ENCODE measurements at regions not wholly inside any gene's neighbourhood (a gene's known extent, or its start where the extent isn't known, plus 50 kb on each side); places are given as distances from the start of the nearest gene placed in this dataset.
"Not testable (repeated sequence)": the region's sequence is repeated elsewhere in the genome, so short reads cannot be mapped to it uniquely, and the experiment has no call there.

DNA sequence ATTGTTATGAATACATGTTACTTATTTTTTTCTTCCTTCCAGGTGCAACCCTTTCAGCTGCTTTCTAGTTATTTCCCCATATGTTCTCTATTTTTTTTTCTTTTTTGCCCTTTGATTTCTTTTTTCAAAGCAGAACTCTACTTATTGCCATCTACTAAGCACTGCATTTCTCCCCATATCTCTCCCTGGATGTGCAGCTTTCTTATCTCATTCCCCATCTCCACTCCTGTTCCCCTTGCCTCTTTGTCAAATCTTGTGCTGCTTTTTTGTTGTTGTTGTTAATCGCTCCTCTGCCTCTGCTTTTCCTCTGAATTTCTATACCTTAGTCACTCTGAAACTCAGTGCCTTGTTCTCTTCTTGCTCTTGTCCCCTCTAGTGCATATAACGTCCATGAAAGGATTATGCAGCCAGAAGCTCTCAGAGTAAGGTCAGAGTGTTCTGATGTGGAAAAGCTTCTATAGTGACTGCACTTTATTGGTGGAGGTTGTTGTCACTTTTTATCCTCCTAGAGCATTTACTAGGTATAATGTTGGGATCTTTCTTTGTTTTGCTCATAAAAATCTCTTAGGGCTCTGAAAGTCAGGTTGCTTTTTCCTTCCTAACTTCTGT lies 51.1 kb upstream of the JADE1 start:
- DNase-seq (ENCODE audit: low spot score in 2 of 2), result no peak
- no peak overlapping the region for H3K27ac ChIP-seq
- WGBS, result 66% methylated on average over 2 of the region's 2 CpGs
- no peaks in the 10 kb centered on the region for H3K9me3 ChIP-seq
- TF ChIP-seq EP300 (IDR thresholded peaks at IDR 0.05) (no peak), POLR2A (IDR thresholded peaks at IDR 0.05) (no peak), POLR2AphosphoS5 (IDR thresholded peaks at IDR 0.05) (no peak)
- TF ChIP-seq, protein P1, sequence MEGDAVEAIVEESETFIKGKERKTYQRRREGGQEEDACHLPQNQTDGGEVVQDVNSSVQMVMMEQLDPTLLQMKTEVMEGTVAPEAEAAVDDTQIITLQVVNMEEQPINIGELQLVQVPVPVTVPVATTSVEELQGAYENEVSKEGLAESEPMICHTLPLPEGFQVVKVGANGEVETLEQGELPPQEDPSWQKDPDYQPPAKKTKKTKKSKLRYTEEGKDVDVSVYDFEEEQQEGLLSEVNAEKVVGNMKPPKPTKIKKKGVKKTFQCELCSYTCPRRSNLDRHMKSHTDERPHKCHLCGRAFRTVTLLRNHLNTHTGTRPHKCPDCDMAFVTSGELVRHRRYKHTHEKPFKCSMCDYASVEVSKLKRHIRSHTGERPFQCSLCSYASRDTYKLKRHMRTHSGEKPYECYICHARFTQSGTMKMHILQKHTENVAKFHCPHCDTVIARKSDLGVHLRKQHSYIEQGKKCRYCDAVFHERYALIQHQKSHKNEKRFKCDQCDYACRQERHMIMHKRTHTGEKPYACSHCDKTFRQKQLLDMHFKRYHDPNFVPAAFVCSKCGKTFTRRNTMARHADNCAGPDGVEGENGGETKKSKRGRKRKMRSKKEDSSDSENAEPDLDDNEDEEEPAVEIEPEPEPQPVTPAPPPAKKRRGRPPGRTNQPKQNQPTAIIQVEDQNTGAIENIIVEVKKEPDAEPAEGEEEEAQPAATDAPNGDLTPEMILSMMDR (IDR thresholded peaks at IDR 0.05), result no peak
- H3K27me3 ChIP-seq, result no peaks in the 10 kb centered on the region
- no peaks in the 10 kb centered on the region for H3K36me3 ChIP-seq
- H3K4me1 ChIP-seq, result no peaks in the 10 kb centered on the region
- no peak overlapping the region for H3K4me3 ChIP-seq

DNA sequence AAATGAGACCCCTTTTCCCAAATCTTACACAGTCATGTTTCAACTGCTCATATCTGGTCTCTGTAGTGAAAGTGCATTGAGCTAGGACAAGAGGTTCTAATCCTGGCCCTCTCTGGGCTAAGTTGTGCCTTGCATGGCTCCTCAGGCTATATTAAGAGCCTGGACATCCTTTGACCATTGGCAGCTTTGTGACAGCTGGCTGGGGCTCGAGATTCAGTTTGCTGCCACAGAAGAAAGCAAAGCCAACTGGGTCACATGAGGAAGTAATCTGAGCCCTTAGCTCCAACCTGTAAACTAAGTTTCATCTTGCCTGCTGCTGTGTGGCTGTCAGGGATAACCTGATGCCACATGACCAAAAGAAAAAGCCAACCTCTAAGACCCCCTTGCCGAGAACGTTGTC lies 51.8 kb upstream of the JADE1 start:
- Histone ChIP-seq H3K9me3 (no peaks in the 10 kb centered on the region), H3K27ac (no peak overlapping the region), H3K4me1 (no peaks in the 10 kb centered on the region), H3K27me3 (no peaks in the 10 kb centered on the region), H3K36me3 (no peaks in the 10 kb centered on the region), H3K4me3 (no peak overlapping the region)
- DNase-seq (ENCODE audit: low spot score in 2 of 2), result no peak
- WGBS, result 28% methylated on average over 3 of the region's 3 CpGs
- TF ChIP-seq POLR2A (IDR thresholded peaks at IDR 0.05) (no peak), EP300 (IDR thresholded peaks at IDR 0.05) (no peak), POLR2AphosphoS5 (IDR thresholded peaks at IDR 0.05) (no peak)
- TF ChIP-seq, protein P1 (IDR thresholded peaks at IDR 0.05), result no peak

DNA sequence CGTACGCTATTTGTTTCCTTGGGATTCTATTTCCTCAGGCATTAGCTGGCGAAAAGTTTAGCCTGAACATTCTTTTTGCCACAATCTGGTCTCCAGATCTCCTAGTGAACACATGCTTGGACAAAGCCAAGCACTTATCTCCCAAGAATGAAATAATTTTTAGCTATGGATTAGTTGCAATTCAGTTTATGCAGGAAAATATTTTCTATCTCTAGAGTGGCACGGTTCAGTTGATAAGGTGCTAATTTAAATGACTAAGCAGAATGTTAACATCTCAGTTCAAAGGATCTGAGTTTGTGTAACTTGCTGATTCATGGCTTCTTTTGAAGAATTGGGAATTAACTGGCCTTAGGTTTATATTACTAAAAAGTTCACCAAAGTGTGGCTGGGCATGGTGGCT lies 58.1 kb upstream of the JADE1 start:
- no peak for DNase-seq (ENCODE audit: low spot score in 2 of 2)

GRCh38 chr4:128741748-128742147 lies 67.8 kb upstream of the JADE1 start:
- not testable (repeated sequence) for DNase-seq (ENCODE audit: low spot score in 2 of 2); H3K36me3 ChIP-seq; H3K9me3 ChIP-seq; H3K27me3 ChIP-seq; H3K4me1 ChIP-seq; H3K27ac ChIP-seq; H3K4me3 ChIP-seq
- WGBS, result 99% methylated on average over 7 of the region's 7 CpGs

More for the DNA sequence above, 58.1 kb upstream of the JADE1 start:
- Histone ChIP-seq H3K9me3 (no peaks in the 10 kb centered on the region), H3K27ac (no peak overlapping the region), H3K4me1 (no peaks in the 10 kb centered on the region), H3K27me3 (no peaks in the 10 kb centered on the region), H3K36me3 (no peaks in the 10 kb centered on the region), H3K4me3 (no peak overlapping the region)
- TF ChIP-seq EP300 (IDR thresholded peaks at IDR 0.05), result no peak
- no peak for TF ChIP-seq POLR2A (IDR thresholded peaks at IDR 0.05)
- TF ChIP-seq, protein P1 (IDR thresholded peaks at IDR 0.05), result no peak
- no peak for TF ChIP-seq POLR2AphosphoS5 (IDR thresholded peaks at IDR 0.05)
- WGBS, result 50% methylated on average over 4 of the region's 4 CpGs

- DNase-seq (ENCODE audit: low spot score in 2 of 2), result no peak
- no peaks in the 10 kb centered on the region for H3K27me3 ChIP-seq
- TF ChIP-seq EP300 (IDR thresholded peaks at IDR 0.05) (no peak), POLR2A (IDR thresholded peaks at IDR 0.05) (no peak), POLR2AphosphoS5 (IDR thresholded peaks at IDR 0.05) (no peak)
- TF ChIP-seq, protein P1 (IDR thresholded peaks at IDR 0.05), result no peak
- H3K4me3 ChIP-seq, result no peak overlapping the region
- no peaks in the 10 kb centered on the region for H3K4me1 ChIP-seq
- no peaks in the 10 kb centered on the region for H3K36me3 ChIP-seq
- H3K27ac ChIP-seq, result no peak overlapping the region
- WGBS, result 84% methylated on average over 9 of the region's 9 CpGs
- no peaks in the 10 kb centered on the region for H3K9me3 ChIP-seq
These were observed 72.4 kb upstream of the JADE1 start for GRCh38 chr4:128737098-128737513.

GRCh38 chr4:128735714-128736113 lies 73.8 kb upstream of the JADE1 start:
- Histone ChIP-seq H3K27me3 (no peaks in the 10 kb centered on the region), H3K27ac (no peak overlapping the region), H3K4me3 (no peak overlapping the region), H3K36me3 (no peaks in the 10 kb centered on the region), H3K4me1 (no peaks in the 10 kb centered on the region), H3K9me3 (no peaks in the 10 kb centered on the region)
- DNase-seq (ENCODE audit: low spot score in 2 of 2), result no peak
- 92% methylated on average over 2 of the region's 2 CpGs for WGBS
- TF ChIP-seq POLR2AphosphoS5 (IDR thresholded peaks at IDR 0.05) (no peak), POLR2A (IDR thresholded peaks at IDR 0.05) (no peak), EP300 (IDR thresholded peaks at IDR 0.05) (no peak)
- TF ChIP-seq, protein P1 (IDR thresholded peaks at IDR 0.05), result no peak

All from suprapubic skin (tissue), 4 donors.